ENCODE measurements at regions not wholly inside any gene's neighbourhood (a gene's known extent, or its start where the extent isn't known, plus 50 kb on each side); places are given as distances from the start of the nearest gene placed in this dataset. TPM values are rescaled to one million over a fixed set of nuclear protein-coding genes. Genes with fewer than 3 reads are reported as not detected.

Small RNA genes in the stretch of these regions (small RNA-seq; reads per million reads assigned to genes)
- gene RN7SL216P (ENCODE audit: insufficient read depth): not detected
- not detected for gene RNA5SP125 (ENCODE audit: insufficient read depth)
- gene RNA5SP126 (ENCODE audit: insufficient read depth): not detected

All from H1 (cell line).